ENCODE measurements at regions not wholly inside any gene's neighbourhood (a gene's known extent, or its start where the extent isn't known, plus 50 kb on each side); places are given as distances from the start of the nearest gene placed in this dataset.
"Not testable (repeated sequence)": the region's sequence is repeated elsewhere in the genome, so short reads cannot be mapped to it uniquely, and the experiment has no call there.

DNA sequence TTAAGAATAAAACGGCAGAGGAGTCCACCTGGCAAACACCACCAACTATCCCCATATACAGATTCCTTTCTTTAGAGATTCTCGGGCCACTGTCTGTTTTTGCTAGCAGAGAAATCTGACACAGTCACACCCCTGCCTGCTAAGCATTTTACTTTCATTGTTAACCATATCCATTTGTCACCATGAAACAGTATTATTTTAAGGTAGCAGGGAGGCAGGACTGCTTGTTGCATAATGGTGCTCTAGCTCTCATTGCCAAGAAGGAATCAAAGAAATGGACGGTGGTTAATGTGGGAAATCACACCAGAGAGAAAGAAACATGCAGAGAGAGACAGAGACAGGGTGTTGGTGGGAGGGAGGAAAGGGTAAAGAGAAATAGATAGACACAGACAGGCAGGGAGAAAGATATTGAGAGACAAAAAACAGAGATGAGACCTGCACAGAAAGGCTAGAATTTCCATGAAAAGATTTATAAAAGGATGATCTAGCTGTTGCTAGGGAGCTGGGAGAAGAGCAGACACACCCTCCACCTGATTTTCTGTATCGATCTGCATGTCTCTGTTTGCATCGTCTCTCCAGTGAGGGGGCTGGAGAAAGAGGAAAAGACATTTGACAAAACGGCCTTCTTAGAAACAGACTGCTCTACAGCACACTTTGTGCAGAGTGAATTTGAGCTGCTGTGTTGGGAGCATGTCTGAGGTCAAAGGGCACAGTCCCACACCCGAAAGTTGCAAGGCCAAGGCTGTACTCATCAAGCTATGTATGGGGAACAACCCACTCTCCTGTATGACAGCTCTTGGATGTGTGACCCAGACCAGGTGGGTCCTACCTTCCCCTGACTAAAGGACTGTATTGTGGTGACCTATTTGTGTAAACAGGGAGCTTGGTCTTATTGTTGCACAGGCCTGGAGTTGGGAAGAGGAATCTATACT is 303.1 kb downstream of the FZD1 start:
- DNase-seq (ENCODE audit: low read depth) = no peak

DNA sequence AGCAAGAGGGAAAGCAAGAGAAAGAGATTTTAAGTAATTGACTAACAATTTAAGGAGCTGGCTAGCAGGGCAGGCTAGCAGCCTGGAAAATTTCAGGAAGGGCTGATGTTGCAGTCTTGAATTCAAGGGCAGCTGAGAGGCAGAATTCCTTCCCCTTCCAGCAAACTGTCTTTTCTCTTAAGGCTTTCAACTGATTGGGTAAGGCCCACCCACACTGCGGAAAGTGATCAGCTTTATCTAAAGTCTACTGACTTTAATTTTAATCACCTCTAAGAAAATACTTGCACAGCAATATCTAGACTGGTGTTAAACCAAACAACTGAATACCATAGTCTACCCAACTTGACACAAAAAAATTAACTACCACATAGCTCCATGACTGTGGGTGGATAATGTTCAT is 303.9 kb downstream of the FZD1 start:
- no peak for DNase-seq (ENCODE audit: low read depth)

DNA sequence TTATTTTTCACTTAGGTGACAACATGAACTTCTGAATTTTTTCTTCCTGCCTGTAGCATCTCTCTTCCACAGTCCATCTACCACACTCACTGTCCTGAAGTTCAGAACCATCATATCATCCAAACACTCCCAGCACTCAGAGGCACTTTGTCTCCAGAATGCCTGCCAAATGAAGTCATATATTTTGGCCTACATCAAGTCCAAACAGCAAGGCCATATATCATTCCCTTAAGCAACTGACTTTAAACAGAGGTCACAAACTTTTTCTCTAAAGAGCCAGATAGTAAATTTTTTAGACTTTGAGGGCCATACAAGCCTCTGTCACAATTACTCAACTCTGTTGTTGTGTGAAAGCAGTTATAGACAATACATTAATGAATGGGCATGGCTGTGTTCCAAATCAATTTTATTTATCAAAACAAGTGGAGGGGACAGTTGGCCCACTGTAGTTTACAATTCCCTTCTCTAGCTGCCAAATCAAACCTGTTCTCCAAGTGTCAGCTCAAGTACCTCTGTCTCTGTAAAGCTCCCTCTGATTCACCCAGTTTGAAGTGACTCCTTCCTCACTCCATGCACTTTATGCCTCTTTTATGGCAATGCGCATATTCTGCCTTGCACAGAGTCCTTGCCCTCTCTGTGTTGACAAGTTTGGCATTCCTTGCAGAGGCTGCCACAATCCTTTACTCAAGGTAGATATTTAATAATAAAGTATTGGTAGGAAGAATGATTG is 305.7 kb downstream of the FZD1 start:
- peak; percentile 33 for DNase-seq (ENCODE audit: low read depth)

DNA sequence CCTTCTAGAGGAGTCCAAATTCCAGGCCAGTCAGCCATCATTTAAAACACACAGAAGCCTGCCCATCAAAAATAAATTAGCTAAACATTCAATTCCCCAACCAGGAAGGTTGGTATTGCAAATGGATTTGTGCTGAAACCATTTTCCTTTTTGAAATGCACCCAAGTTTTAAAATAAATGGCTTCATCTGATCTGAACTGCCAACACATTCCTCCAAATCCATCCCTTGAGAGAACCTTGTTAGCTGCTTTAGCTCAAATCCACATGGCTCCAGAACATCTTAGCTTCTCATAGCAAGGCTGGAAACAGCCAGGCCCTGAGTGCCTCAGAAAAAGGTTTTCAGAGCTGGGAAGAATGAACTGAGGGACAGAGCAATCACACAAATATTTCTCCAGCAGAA is 306.3 kb downstream of the FZD1 start:
- DNase-seq (ENCODE audit: low read depth) = no peak

- no peak for DNase-seq (ENCODE audit: low read depth)
Measured at GRCh38 chr7:91571601-91572000, 307.4 kb downstream of the FZD1 start.

- DNase-seq (ENCODE audit: low read depth) = no peak
Measured at GRCh38 chr7:91573405-91573804, 307.1 kb downstream of the MTERF1 start.

DNA sequence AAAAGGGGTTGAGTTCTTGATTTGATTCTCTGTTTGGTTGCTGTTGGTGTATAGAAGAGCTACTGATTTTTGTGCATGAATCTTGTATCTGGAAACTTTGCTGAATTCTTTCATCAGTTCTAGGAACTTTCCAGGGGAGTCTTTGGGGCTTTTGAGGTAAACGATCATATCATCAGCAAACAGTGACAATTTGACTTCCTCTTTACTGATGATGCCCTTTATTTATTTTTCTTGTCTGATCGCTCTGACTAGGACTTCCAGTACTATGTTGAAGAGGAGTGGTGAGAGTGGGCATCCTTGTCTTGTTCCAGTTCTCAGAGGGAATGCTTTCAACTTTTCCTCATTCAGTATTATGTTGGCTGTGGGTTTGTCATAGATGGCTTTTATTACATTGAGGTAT is 304.0 kb downstream of the MTERF1 start:
- DNase-seq (ENCODE audit: low read depth) = not testable (repeated sequence)

GRCh38 chr7:91579837-91580236 is 300.7 kb downstream of the MTERF1 start:
- DNase-seq (ENCODE audit: low read depth) = no peak

GRCh38 chr7:91582799-91583477 is 297.6 kb downstream of the MTERF1 start:
- DNase-seq (ENCODE audit: low read depth) = no peak

- no peak for DNase-seq (ENCODE audit: low read depth)
Measured at GRCh38 chr7:91596287-91596686, 284.2 kb downstream of the MTERF1 start.

DNA sequence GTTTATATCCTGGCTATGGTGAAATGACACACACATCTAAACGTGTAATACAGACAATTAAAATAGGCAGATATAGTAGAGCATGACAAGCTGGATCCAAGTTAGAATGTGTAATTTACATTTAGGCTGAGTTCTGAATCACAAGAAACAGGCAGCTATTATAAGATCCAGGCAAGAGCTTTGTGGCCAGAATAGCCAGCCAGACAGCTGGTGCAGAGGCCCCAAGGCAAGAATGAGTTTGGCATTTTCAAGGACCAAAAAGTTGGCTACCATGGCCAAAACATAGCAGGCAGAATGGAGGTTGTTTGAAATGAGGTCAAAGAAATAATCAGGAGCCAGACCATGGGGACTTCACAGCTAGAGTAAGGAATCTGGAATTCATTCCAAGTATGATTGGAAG is 281.7 kb downstream of the MTERF1 start:
- no peak for DNase-seq (ENCODE audit: low read depth)

DNA sequence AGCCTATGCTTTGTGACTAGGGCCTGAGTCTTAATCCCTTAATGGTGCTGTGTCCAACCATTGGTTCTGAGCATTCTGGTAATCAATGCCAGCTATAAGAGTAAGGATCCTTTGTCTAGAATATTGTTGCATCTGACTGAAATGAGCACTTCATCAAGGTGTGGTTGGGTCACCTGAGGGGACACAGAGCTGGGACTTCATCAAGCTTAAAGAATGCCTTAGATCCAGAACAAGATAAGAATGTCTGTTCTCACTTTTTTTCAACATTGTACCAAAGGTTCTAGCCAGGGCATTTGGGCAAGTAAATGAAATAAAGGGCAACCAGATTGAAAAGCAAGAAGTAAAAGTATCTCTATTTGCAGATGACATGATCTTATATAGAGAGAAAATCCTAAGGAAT is 280.4 kb downstream of the MTERF1 start:
- DNase-seq (ENCODE audit: low read depth) = no peak

GRCh38 chr7:91603707-91604106 is 276.8 kb downstream of the MTERF1 start:
- no peak for DNase-seq (ENCODE audit: low read depth)

- no peak for DNase-seq (ENCODE audit: low read depth)
Measured at GRCh38 chr7:91608606-91609005, 271.9 kb downstream of the MTERF1 start.

DNA sequence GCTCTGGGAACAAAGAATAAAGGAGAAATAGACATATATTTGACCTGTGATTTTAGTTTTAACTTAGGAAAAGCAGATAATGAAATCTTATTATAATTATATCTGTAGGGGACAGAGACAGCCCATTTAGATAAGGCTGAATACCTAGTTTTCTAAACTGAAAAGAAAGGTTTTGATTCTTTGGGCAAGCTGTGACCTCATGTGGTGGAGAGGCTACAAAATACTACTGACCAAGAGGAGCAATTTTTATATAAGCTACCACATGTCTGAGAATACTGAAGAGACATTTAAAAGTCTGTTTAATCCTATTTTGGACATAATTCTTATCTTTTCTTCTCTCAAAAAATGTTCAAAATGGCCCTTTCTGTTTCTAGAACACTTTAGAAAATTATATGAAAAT is 271.0 kb downstream of the MTERF1 start:
- DNase-seq (ENCODE audit: low read depth) = no peak

GRCh38 chr7:91614431-91614830 is 266.1 kb downstream of the MTERF1 start:
- no peak for DNase-seq (ENCODE audit: low read depth)

GRCh38 chr7:91618776-91619765 is 261.4 kb downstream of the MTERF1 start:
- DNase-seq (ENCODE audit: low read depth) = no peak

DNA sequence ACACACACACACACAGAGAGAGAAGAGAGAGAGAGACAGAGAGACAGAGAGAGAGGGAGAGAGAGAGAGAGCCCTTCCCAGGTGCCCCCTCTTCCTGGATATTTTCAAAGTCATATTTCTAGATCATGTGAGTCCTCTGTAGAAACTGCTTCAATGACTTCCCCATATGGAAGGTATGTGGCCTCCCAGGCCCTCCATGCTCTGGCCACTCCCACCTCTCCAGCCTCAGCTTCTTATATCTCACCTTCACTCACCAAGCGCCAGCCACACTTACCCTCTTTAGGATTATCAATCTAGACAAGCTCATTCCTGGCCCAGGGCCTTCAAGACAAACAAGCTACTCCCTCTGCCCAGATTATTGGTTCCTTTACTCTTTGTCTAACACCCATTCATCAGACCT is 259.7 kb downstream of the MTERF1 start:
- no peak for DNase-seq (ENCODE audit: low read depth)

GRCh38 chr7:91627324-91627723 is 253.2 kb downstream of the MTERF1 start:
- not testable (repeated sequence) for DNase-seq (ENCODE audit: low read depth)

- DNase-seq (ENCODE audit: low read depth) = peak; percentile 51
Measured at GRCh38 chr7:91628742-91629141, 251.8 kb downstream of the MTERF1 start.

- no peak for DNase-seq (ENCODE audit: low read depth)
Measured at GRCh38 chr7:91630581-91631380, 249.7 kb downstream of the MTERF1 start.

All from amniotic epithelial cell (primary cell).